OCI-LY1 (cell line): ENCODE measurements at regions not wholly inside any gene's neighbourhood (a gene's known extent, or its start where the extent isn't known, plus 50 kb on each side); places are given as distances from the start of the nearest gene placed in this dataset.

Experiments
- H2AFZ ChIP-seq: fragments of 200-600 bp; sonication (generic), shearing (Covaris generic); 2 replicates; pipeline ENCODE4 v1.6.0; 2014; ENCODE audit warnings: antibody characterized with exemption, mild to moderate bottlenecking, low read length
- H3F3A ChIP-seq: fragments of 200-600 bp; sonication (generic), shearing (Covaris generic); 2 replicates; pipeline ENCODE4 v1.6.0; 2014; ENCODE audit warnings: mild to moderate bottlenecking, antibody characterized with exemption, low read length, moderate library complexity; ENCODE audit not compliant: insufficient read depth
- H3K27ac ChIP-seq: fragments of 200-600 bp; sonication (generic); 2 replicates; pipeline ENCODE4 v1.5.1; 2014; ENCODE audit warnings: low read length, mixed run types, mild to moderate bottlenecking, low read depth; ENCODE audit not compliant: poor library complexity, severe bottlenecking
- H3K27me3 ChIP-seq: fragments of 200-600 bp; sonication (generic); 2 replicates; pipeline ENCODE4 v1.6.0; 2014; ENCODE audit warnings: antibody characterized with exemption, mild to moderate bottlenecking, low read length, moderate library complexity; ENCODE audit not compliant: insufficient read depth
- H3K36me3 ChIP-seq: fragments of 200-600 bp; sonication (generic); 2 replicates; pipeline ENCODE4 v1.6.1; 2014; ENCODE audit warnings: mild to moderate bottlenecking, antibody characterized with exemption, low read length, moderate library complexity, mixed read lengths; ENCODE audit not compliant: insufficient read depth
- H3K4me1 ChIP-seq: fragments of 200-600 bp; sonication (generic); 2 replicates; pipeline ENCODE4 v1.5.1; 2014; ENCODE audit warnings: mild to moderate bottlenecking, low read length, moderate library complexity; ENCODE audit not compliant: insufficient read depth, severe bottlenecking
- H3K4me2 ChIP-seq: fragments of 200-600 bp; sonication (generic), shearing (Covaris generic); 2 replicates; pipeline ENCODE4 v1.6.1; 2014; ENCODE audit warnings: low read length
- H3K4me3 ChIP-seq: fragments of 200-600 bp; sonication (generic); 2 replicates; pipeline ENCODE4 v1.5.1; 2014; ENCODE audit warnings: low read length, low read depth, mild to moderate bottlenecking, mixed read lengths; ENCODE audit not compliant: poor library complexity, severe bottlenecking
- H3K79me2 ChIP-seq: fragments of 200-600 bp; shearing (Covaris generic); 2 replicates; pipeline ENCODE4 v1.6.1; 2016; ENCODE audit warnings: mixed run types, low read length, mixed read lengths; ENCODE audit not compliant: insufficient read depth
- H3K9ac ChIP-seq: fragments of 200-600 bp; sonication (generic), shearing (Covaris generic); 2 replicates; pipeline ENCODE4 v1.6.1; 2014; ENCODE audit warnings: mild to moderate bottlenecking, low read length, mixed read lengths
- H3K9me2 ChIP-seq: fragments of 200-600 bp; sonication (generic), shearing (Covaris generic); 2 replicates; pipeline ENCODE4 v1.6.1; 2014; ENCODE audit warnings: low read depth, mild to moderate bottlenecking, low read length, mixed read lengths
- H3K9me3 ChIP-seq: fragments of 200-600 bp; shearing (Covaris generic); 2 replicates; pipeline ENCODE4 v1.6.1; 2014; ENCODE audit warnings: low read length, mixed read lengths
- H4K20me1 ChIP-seq: fragments of 200-600 bp; sonication (generic), shearing (Covaris generic); 2 replicates; pipeline ENCODE4 v1.6.0; 2016; ENCODE audit warnings: mild to moderate bottlenecking, low read length; ENCODE audit not compliant: insufficient read depth
- EZH2 ChIP-seq: fragments of 200-600 bp; sonication (generic), shearing (Covaris generic); IDR thresholded peaks from 2 replicates; pipeline ENCODE4 v1.8.0; 2017; ENCODE audit warnings: borderline replicate concordance, mixed run types, mild to moderate bottlenecking, antibody characterized with exemption, low read length, moderate library complexity, mixed read lengths
- TF ChIP-seq, protein P1 (sequence below): fragments of 200-600 bp; sonication (generic), shearing (Covaris generic); IDR thresholded peaks from 2 replicates; pipeline ENCODE4 v1.5.1; 2017; ENCODE audit warnings: mild to moderate bottlenecking, antibody characterized with exemption, low read length, moderate library complexity, mixed read lengths

DNA sequence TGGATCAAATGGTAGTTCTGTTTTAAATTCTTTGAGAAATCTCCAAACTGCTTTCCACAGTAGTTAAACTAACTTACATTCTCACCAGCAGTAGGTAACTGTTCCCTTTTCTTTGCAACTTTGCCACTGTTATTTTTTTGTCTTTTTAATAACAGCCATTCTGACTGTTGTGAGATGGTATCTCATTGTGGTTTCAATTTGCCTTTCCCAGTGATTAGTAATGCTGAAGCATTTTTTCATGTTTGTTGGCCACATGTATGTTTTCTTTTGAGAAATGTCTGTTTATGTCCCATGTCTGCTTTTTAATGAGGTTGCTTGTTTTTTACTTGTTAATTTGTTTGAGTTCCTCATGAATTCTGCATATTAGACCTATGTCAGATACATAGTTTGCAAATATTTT lies 198.8 kb downstream of the RAB28 start:
- no peak overlapping the region for H3K27ac ChIP-seq
- no peak overlapping the region for H3K4me2 ChIP-seq
- H3K4me3 ChIP-seq = no peak overlapping the region
- no peaks in the 10 kb centered on the region for H4K20me1 ChIP-seq
- no peaks in the 10 kb centered on the region for H3K9me2 ChIP-seq
- H3K27me3 ChIP-seq = no peaks in the 10 kb centered on the region
- H3K9me3 ChIP-seq = no peaks in the 10 kb centered on the region
- TF ChIP-seq, protein P1, sequence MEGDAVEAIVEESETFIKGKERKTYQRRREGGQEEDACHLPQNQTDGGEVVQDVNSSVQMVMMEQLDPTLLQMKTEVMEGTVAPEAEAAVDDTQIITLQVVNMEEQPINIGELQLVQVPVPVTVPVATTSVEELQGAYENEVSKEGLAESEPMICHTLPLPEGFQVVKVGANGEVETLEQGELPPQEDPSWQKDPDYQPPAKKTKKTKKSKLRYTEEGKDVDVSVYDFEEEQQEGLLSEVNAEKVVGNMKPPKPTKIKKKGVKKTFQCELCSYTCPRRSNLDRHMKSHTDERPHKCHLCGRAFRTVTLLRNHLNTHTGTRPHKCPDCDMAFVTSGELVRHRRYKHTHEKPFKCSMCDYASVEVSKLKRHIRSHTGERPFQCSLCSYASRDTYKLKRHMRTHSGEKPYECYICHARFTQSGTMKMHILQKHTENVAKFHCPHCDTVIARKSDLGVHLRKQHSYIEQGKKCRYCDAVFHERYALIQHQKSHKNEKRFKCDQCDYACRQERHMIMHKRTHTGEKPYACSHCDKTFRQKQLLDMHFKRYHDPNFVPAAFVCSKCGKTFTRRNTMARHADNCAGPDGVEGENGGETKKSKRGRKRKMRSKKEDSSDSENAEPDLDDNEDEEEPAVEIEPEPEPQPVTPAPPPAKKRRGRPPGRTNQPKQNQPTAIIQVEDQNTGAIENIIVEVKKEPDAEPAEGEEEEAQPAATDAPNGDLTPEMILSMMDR = no peak
- TF ChIP-seq EZH2 = no peak
- no peaks in the 10 kb centered on the region for H3K79me2 ChIP-seq
- H3K36me3 ChIP-seq = no peaks in the 10 kb centered on the region
- no peak overlapping the region for H3K9ac ChIP-seq
- no peaks in the 10 kb centered on the region for H3F3A ChIP-seq
- H2AFZ ChIP-seq = no peak overlapping the region
- H3K4me1 ChIP-seq = no peaks in the 10 kb centered on the region

DNA sequence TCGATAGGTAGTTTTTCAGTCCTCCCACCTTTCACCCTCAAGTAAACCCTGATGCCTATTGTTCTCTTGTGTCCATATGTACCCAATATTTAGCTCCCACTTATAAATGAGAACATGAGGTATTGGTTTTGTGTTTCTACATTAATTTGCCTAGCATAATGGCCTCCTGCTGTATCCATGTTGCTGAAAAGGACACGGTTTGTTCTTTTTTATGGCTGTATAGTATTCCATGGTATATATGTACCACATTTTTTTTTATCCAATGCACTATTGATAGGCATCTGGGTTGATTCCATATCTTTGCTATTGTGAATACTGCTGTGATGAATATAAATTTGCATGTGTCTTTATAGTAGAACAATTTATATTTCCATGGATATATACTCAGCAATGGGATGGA lies 199.2 kb downstream of the RAB28 start:
- H4K20me1 ChIP-seq = no peaks in the 10 kb centered on the region
- no peak overlapping the region for H2AFZ ChIP-seq
- no peaks in the 10 kb centered on the region for H3F3A ChIP-seq
- no peak overlapping the region for H3K9ac ChIP-seq
- H3K27me3 ChIP-seq = no peaks in the 10 kb centered on the region
- H3K4me3 ChIP-seq = no peak overlapping the region
- no peaks in the 10 kb centered on the region for H3K4me1 ChIP-seq
- no peaks in the 10 kb centered on the region for H3K9me2 ChIP-seq
- TF ChIP-seq, protein P1 = no peak
- no peak overlapping the region for H3K4me2 ChIP-seq
- H3K36me3 ChIP-seq = no peaks in the 10 kb centered on the region
- no peaks in the 10 kb centered on the region for H3K9me3 ChIP-seq
- no peak overlapping the region for H3K27ac ChIP-seq
- H3K79me2 ChIP-seq = no peaks in the 10 kb centered on the region

- H2AFZ ChIP-seq = no peak overlapping the region
- TF ChIP-seq, protein P1 = no peak
- TF ChIP-seq EZH2 = no peak
Observed at GRCh38 chr4:13276357-13276756, 207.8 kb downstream of the RAB28 start.

More at GRCh38 chr4:13276357-13276756, 207.8 kb downstream of the RAB28 start:
- Histone ChIP-seq H3K4me1 (no peaks in the 10 kb centered on the region), H3K4me2 (no peak overlapping the region), H3K4me3 (no peak overlapping the region), H3K27ac (no peak overlapping the region), H3F3A (no peaks in the 10 kb centered on the region), H3K27me3 (no peaks in the 10 kb centered on the region), H3K9me2 (no peaks in the 10 kb centered on the region), H4K20me1 (no peaks in the 10 kb centered on the region), H3K9ac (no peak overlapping the region), H3K9me3 (no peaks in the 10 kb centered on the region), H3K36me3 (no peaks in the 10 kb centered on the region), H3K79me2 (no peaks in the 10 kb centered on the region)
